HL-60 (cell line): ENCODE measurements at regions not wholly inside any gene's neighbourhood (a gene's known extent, or its start where the extent isn't known, plus 50 kb on each side); places are given as distances from the start of the nearest gene placed in this dataset.

ENCODE experiments used
- DNase-seq, 2 experiments: peaks; one replicate each; pipeline ENCODE4 v3.0.0-alpha.2; 2010 to 2020; ENCODE audit warnings: low read depth in 1 of 2, low spot score in 1 of 2
- H3K27ac ChIP-seq: fragments of 250-450 bp; sonication (Bioruptor Pico); replicated peaks from 2 replicates; pipeline ENCODE4 v1.5.1; 2020; ENCODE audit warnings: mild to moderate bottlenecking, moderate library complexity
- H3K27me3 ChIP-seq: fragments of 250-450 bp; sonication (Bioruptor Pico); 2 replicates; pipeline ENCODE4 v1.5.1; 2021; ENCODE audit warnings: mild to moderate bottlenecking, moderate library complexity; ENCODE audit not compliant: insufficient read depth, poor library complexity, severe bottlenecking
- H3K4me3 ChIP-seq: replicated peaks from 2 replicates; pipeline ENCODE4 v1.5.1; 2011; ENCODE audit warnings: mild to moderate bottlenecking, control low read depth, low read length; ENCODE audit not compliant: insufficient read depth
- CTCF ChIP-seq: IDR thresholded peaks from one replicate; pipeline ENCODE4 v1.5.1; 2011; ENCODE audit warnings: low read length, control low read depth, inconsistent platforms; ENCODE audit not compliant: insufficient read depth
- GABPA ChIP-seq: IDR thresholded peaks from 2 replicates; pipeline ENCODE4 v1.6.1; 2012; ENCODE audit warnings: low read depth
- POLR2AphosphoS5 ChIP-seq: IDR thresholded peaks from 2 replicates; pipeline ENCODE4 v1.6.1; 2012; ENCODE audit warnings: low read depth
- REST ChIP-seq: IDR thresholded peaks from 2 replicates; pipeline ENCODE4 v1.6.1; 2012; ENCODE audit warnings: low read depth; ENCODE audit not compliant: insufficient replicate concordance
- SPI1 ChIP-seq: IDR thresholded peaks from 2 replicates; pipeline ENCODE4 v1.6.1; 2012; ENCODE audit warnings: low read depth, mild to moderate bottlenecking, borderline replicate concordance

- Histone ChIP-seq H3K4me3 (no peak overlapping the region), H3K27ac (no peak overlapping the region), H3K27me3 (no peaks in the 10 kb centered on the region)
- no peak for TF ChIP-seq REST
- DNase-seq: no peak
Observed at GRCh38 chr3:22159004-22159695, 408.1 kb upstream of the ZNF385D start.

GRCh38 chr3:22161315-22161714 lies 410.3 kb upstream of the ZNF385D start:
- H3K27ac ChIP-seq: no peak overlapping the region

GRCh38 chr3:22170370-22170769 lies 419.4 kb upstream of the ZNF385D start:
- H3K27me3 ChIP-seq: no peaks in the 10 kb centered on the region
- H3K27ac ChIP-seq: no peak overlapping the region
- no peak for DNase-seq
- TF ChIP-seq POLR2AphosphoS5 (no peak), GABPA (no peak), SPI1 (no peak), REST (no peak), CTCF (no peak)
- no peak overlapping the region for H3K4me3 ChIP-seq

More at GRCh38 chr3:22161315-22161714, 410.3 kb upstream of the ZNF385D start:
- Histone ChIP-seq H3K27me3 (no peaks in the 10 kb centered on the region), H3K4me3 (no peak overlapping the region)
- TF ChIP-seq REST: no peak
- no peak for TF ChIP-seq SPI1
- TF ChIP-seq CTCF: no peak
- no peak for TF ChIP-seq POLR2AphosphoS5
- no peak for TF ChIP-seq GABPA
- DNase-seq: no peak
